ENCODE measurements at regions not wholly inside any gene's neighbourhood (a gene's known extent, or its start where the extent isn't known, plus 50 kb on each side); places are given as distances from the start of the nearest gene placed in this dataset.

DNA sequence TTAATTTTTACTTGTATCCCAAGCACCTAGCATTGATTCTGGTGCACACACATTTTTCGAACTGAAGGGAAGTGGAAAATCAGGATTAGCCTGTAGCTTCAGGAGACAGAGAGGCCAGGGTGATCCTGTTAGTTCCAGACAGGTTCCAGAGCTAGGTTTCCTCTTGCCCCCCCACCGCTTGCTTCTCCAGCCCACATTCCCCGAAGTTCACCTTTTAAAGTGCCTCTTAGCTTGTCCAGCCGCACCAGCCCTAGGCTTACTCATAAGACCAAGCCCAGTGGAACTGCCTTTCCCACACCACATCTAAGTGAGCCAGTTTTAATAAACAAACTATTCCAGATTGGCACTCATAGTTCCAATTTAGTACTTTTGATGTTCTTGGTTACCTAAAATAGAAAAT is 898.6 kb upstream of the KLHL29 start:
- TF ChIP-seq, protein P1, sequence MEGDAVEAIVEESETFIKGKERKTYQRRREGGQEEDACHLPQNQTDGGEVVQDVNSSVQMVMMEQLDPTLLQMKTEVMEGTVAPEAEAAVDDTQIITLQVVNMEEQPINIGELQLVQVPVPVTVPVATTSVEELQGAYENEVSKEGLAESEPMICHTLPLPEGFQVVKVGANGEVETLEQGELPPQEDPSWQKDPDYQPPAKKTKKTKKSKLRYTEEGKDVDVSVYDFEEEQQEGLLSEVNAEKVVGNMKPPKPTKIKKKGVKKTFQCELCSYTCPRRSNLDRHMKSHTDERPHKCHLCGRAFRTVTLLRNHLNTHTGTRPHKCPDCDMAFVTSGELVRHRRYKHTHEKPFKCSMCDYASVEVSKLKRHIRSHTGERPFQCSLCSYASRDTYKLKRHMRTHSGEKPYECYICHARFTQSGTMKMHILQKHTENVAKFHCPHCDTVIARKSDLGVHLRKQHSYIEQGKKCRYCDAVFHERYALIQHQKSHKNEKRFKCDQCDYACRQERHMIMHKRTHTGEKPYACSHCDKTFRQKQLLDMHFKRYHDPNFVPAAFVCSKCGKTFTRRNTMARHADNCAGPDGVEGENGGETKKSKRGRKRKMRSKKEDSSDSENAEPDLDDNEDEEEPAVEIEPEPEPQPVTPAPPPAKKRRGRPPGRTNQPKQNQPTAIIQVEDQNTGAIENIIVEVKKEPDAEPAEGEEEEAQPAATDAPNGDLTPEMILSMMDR (IDR thresholded peaks at IDR 0.05): no peak
- no peak for TF ChIP-seq EP300 (IDR thresholded peaks at IDR 0.05)
- TF ChIP-seq CEBPB (IDR thresholded peaks at IDR 0.05): no peak
- TF ChIP-seq PHF8 (IDR thresholded peaks at IDR 0.05; ENCODE audit: borderline replicate concordance, low read depth): no peak
- no peak for TF ChIP-seq CHD2 (IDR thresholded peaks at IDR 0.05; ENCODE audit: low read length, partially characterized antibody)
- TF ChIP-seq, protein P2, sequence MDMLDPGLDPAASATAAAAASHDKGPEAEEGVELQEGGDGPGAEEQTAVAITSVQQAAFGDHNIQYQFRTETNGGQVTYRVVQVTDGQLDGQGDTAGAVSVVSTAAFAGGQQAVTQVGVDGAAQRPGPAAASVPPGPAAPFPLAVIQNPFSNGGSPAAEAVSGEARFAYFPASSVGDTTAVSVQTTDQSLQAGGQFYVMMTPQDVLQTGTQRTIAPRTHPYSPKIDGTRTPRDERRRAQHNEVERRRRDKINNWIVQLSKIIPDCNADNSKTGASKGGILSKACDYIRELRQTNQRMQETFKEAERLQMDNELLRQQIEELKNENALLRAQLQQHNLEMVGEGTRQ (IDR thresholded peaks at IDR 0.05): no peak
- TF ChIP-seq FOSL2 (IDR thresholded peaks at IDR 0.05): no peak
- TF ChIP-seq FOSL2 (CRISPR knock-in tag; IDR thresholded peaks at IDR 0.05): no peak
- TF ChIP-seq CBX8 (IDR thresholded peaks at IDR 0.05): no peak
- no peak for TF ChIP-seq CHD4 (IDR thresholded peaks at IDR 0.05; ENCODE audit: borderline replicate concordance)
- TF ChIP-seq, protein P3, sequence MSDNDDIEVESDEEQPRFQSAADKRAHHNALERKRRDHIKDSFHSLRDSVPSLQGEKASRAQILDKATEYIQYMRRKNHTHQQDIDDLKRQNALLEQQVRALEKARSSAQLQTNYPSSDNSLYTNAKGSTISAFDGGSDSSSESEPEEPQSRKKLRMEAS (IDR thresholded peaks at IDR 0.05): no peak
- TF ChIP-seq NR3C1 (IDR thresholded peaks at IDR 0.05): no peak
- TF ChIP-seq MAFK (IDR thresholded peaks at IDR 0.05; ENCODE audit: partially characterized antibody): no peak
- no peak for TF ChIP-seq MAZ (IDR thresholded peaks at IDR 0.05; ENCODE audit: borderline replicate concordance, low read depth, low read length)
